HG03378 (cell line): ENCODE measurements at regions not wholly inside any gene's neighbourhood (a gene's known extent, or its start where the extent isn't known, plus 50 kb on each side); places are given as distances from the start of the nearest gene placed in this dataset.

ENCODE experiments used
- ATAC-seq: cut with Tn5 transposase; IDR thresholded peaks from one replicate; pipeline ENCODE4 v1.9.1; 2021; ENCODE audit warnings: mild to moderate bottlenecking, moderate library complexity; ENCODE audit not compliant: unreplicated experiment

- no peak for ATAC-seq
Measured at GRCh38 chr20:39222101-39222500, 260.0 kb downstream of the DHX35 start.

GRCh38 chr20:39216195-39216594 lies 254.1 kb downstream of the DHX35 start:
- ATAC-seq = no peak

- no peak for ATAC-seq
Measured at GRCh38 chr20:39214828-39215227, 252.7 kb downstream of the DHX35 start.

GRCh38 chr20:39213476-39214145 lies 251.5 kb downstream of the DHX35 start:
- no peak for ATAC-seq

GRCh38 chr20:39211060-39211748 lies 249.1 kb downstream of the DHX35 start:
- ATAC-seq = no peak

GRCh38 chr20:39210341-39211036 lies 248.3 kb downstream of the DHX35 start:
- no peak for ATAC-seq

GRCh38 chr20:39206899-39207564 lies 244.9 kb downstream of the DHX35 start:
- no peak for ATAC-seq

- ATAC-seq = no peak
Measured at GRCh38 chr20:39195582-39196021, 233.5 kb downstream of the DHX35 start.

- ATAC-seq = no peak
Measured at GRCh38 chr20:39190666-39191570, 228.8 kb downstream of the DHX35 start.

- no peak for ATAC-seq
Measured at GRCh38 chr20:39188266-39188765, 226.2 kb downstream of the DHX35 start.

- ATAC-seq = no peak
Measured at GRCh38 chr20:39181490-39181889, 219.3 kb downstream of the DHX35 start.

GRCh38 chr20:39176457-39176856 lies 214.3 kb downstream of the DHX35 start:
- ATAC-seq = no peak

GRCh38 chr20:39170896-39171463 lies 208.8 kb downstream of the DHX35 start:
- no peak for ATAC-seq

- ATAC-seq = no peak
Measured at GRCh38 chr20:39165099-39165498, 203.0 kb downstream of the DHX35 start.

- ATAC-seq = no peak
Measured at GRCh38 chr20:39164642-39165041, 202.5 kb downstream of the DHX35 start.

- no peak for ATAC-seq
Measured at GRCh38 chr20:39163993-39164392, 201.8 kb downstream of the DHX35 start.

- ATAC-seq = no peak
Measured at GRCh38 chr20:39161900-39162299, 199.8 kb downstream of the DHX35 start.

GRCh38 chr20:39155971-39156370 lies 193.8 kb downstream of the DHX35 start:
- ATAC-seq = no peak

- ATAC-seq = no peak
Measured at GRCh38 chr20:39152742-39153141, 190.6 kb downstream of the DHX35 start.

- ATAC-seq = no peak
Measured at GRCh38 chr20:39152126-39152525, 190.0 kb downstream of the DHX35 start.
